ENCODE measurements at regions not wholly inside any gene's neighbourhood (a gene's known extent, or its start where the extent isn't known, plus 50 kb on each side); places are given as distances from the start of the nearest gene placed in this dataset.

DNA sequence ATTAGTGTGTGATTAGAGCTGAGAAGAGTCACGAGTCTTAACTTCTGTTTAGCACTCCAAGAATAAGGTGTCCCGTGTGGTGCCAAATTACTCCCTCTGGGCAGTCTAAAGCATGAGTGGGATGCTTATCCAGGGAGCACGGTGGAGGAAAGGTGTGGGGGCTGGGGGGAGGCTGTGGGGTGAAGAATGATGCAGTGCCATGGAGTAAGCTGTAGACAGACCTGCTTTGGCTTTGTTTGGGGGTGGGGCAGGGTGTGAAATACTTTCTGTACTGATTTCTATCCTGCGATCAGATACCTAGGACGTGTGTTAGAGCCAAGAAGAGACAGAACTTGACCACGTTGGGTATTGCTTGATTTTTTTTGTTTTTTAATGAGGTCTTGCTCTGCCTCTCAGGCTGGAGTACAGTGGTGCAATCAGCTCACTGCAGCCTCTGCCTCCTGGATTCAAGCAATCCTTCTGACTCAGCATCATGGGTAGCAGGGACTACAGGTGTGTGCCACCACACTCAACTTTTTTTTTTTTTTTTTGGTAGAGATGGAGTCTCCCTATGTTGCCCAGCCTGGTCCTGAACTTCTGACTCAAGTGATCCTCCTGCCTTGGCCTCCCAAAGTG, 232.8 kb downstream of the MAN2A1 start:
- Histone ChIP-seq H3K4me1 (peaks cover 0 to 10% (median 9%) of the 10 kb centered on the region in 4 donors), H3K9me3 (no peaks in the 10 kb centered on the region), H3K27me3 (no peaks in the 10 kb centered on the region), H3K36me3 (no peaks in the 10 kb centered on the region), H3K27ac (no peak overlapping the region), H3K4me3 (no peak overlapping the region)
- DNase-seq, result no peak
- 56 to 61% methylated on average over 6 of the region's 6 CpGs for WGBS, 2 donors
- intact Hi-C loops (cut with DNase I), result no loop called here
- TF ChIP-seq EP300 (IDR thresholded peaks at IDR 0.05), result no peak
- TF ChIP-seq, protein P1, sequence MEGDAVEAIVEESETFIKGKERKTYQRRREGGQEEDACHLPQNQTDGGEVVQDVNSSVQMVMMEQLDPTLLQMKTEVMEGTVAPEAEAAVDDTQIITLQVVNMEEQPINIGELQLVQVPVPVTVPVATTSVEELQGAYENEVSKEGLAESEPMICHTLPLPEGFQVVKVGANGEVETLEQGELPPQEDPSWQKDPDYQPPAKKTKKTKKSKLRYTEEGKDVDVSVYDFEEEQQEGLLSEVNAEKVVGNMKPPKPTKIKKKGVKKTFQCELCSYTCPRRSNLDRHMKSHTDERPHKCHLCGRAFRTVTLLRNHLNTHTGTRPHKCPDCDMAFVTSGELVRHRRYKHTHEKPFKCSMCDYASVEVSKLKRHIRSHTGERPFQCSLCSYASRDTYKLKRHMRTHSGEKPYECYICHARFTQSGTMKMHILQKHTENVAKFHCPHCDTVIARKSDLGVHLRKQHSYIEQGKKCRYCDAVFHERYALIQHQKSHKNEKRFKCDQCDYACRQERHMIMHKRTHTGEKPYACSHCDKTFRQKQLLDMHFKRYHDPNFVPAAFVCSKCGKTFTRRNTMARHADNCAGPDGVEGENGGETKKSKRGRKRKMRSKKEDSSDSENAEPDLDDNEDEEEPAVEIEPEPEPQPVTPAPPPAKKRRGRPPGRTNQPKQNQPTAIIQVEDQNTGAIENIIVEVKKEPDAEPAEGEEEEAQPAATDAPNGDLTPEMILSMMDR (IDR thresholded peaks at IDR 0.05), result no peak
- TF ChIP-seq POLR2AphosphoS5 (IDR thresholded peaks at IDR 0.05), result no peak
- TF ChIP-seq POLR2A (IDR thresholded peaks at IDR 0.05), result no peak

DNA sequence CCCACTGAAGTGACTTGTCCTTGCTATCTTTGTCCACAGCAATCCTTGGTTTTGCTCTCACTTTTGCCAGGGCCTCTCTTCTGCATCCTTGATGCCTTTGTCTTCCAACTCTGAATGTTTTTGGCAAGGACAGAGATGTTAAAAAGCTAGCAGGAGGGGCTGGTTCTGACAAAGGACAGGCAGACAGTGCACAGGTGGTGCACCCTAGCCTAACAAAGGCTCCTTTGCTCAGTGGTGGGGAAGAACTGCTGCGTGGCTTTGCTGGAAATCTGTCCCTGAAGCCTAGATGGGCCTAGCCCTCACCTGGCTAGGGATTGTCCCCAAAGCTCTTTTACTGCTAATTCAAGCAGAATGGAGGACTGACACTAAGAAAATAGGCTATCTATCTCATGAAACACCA, 233.5 kb downstream of the MAN2A1 start:
- Histone ChIP-seq H3K9me3 (no peaks in the 10 kb centered on the region), H3K27me3 (no peaks in the 10 kb centered on the region), H3K27ac (no peak overlapping the region), H3K4me1 (peaks cover 0 to 10% (median 9%) of the 10 kb centered on the region in 4 donors), H3K4me3 (no peak overlapping the region), H3K36me3 (no peaks in the 10 kb centered on the region)
- WGBS, 2 donors, result 77 to 84% methylated on average over 1 of the region's 1 CpG
- no peak for DNase-seq
- intact Hi-C loops (cut with DNase I), result no loop called here
- TF ChIP-seq POLR2AphosphoS5 (IDR thresholded peaks at IDR 0.05) (no peak), POLR2A (IDR thresholded peaks at IDR 0.05) (no peak), EP300 (IDR thresholded peaks at IDR 0.05) (no peak)
- TF ChIP-seq, protein P1 (IDR thresholded peaks at IDR 0.05), result no peak

DNA sequence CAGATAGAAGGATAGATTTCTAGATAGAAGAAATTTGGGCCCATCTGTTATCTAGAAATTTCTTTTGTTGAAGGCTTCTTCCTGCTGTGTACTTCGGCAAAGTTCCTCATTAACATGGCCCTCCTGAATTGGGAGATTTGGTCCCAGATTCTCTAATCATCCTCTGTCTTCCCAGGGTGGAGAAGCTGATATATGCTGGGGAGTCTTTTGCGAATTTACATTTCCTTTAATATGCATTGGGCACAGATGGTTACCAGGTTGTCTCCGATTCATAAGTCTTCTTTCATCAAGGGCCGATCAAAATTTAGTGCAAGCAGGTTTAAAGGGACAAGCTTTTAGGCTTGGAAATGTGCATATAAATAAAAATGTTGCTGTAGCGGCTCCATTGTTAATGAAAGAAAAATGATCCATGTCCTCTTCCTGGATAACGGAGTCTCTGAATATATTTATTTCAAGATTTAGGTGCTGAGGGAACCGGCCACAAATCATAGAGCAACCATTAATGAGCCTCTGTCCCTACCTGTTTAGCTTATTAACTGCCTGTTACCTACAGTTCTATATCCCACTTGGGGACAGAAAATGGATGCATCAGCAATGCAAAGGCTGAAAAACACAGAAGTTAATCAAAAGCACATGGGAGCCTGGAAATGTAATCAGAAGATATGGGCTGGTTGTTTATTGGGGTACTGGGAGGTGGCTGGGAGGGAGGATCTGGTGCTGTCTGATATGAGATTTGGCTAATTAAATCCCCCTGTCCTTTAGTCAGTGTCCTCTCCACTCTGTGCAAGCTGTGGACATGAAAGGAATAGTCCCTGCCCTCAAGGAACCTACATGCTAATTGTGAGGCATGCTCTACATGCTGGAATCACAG, 234.7 kb downstream of the MAN2A1 start:
- H3K36me3 ChIP-seq, result no peaks in the 10 kb centered on the region
- TF ChIP-seq, protein P1 (IDR thresholded peaks at IDR 0.05), result no peak
- TF ChIP-seq POLR2A (IDR thresholded peaks at IDR 0.05), result no peak
- TF ChIP-seq EP300 (IDR thresholded peaks at IDR 0.05), result no peak
- TF ChIP-seq POLR2AphosphoS5 (IDR thresholded peaks at IDR 0.05), result no peak
- no peak overlapping the region for H3K27ac ChIP-seq
- intact Hi-C loops (cut with DNase I), result no loop called here
- no peaks in the 10 kb centered on the region for H3K27me3 ChIP-seq
- H3K9me3 ChIP-seq, result no peaks in the 10 kb centered on the region
- whole genome bisulfite sequencing, 2 donors, result 95% methylated on average over 7 of the region's 7 CpGs
- no peak for DNase-seq
- H3K4me1 ChIP-seq, result peaks cover 0 to 10% (median 9%) of the 10 kb centered on the region in 4 donors
- no peak overlapping the region for H3K4me3 ChIP-seq

DNA sequence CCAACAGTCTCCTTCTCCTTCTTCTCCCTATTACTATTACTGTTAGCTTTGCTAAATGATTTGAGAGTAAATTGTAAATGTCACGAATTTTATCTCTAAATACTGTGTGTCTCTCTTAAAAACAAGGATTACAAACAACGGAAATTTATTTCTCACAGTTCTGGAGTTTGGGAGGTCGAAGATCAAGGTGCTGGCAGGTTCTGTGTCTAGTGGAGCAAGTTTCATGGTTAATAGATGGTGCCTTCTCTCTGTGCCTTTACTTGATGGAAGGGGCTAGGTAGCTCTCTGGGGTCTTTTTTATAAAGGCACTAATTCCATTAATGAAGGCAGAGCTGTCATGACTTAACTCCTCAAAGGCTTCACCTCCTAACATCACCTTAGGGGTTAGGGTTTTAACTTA, 237.9 kb downstream of the MAN2A1 start:
- no peak overlapping the region for H3K4me3 ChIP-seq
- no peak for DNase-seq
- no peaks in the 10 kb centered on the region for H3K9me3 ChIP-seq
- H3K27ac ChIP-seq, result no peak overlapping the region
- TF ChIP-seq POLR2AphosphoS5 (IDR thresholded peaks at IDR 0.05), result no peak
- no peak for TF ChIP-seq POLR2A (IDR thresholded peaks at IDR 0.05)
- TF ChIP-seq EP300 (IDR thresholded peaks at IDR 0.05), result no peak
- TF ChIP-seq, protein P1 (IDR thresholded peaks at IDR 0.05), result no peak
- no peaks in the 10 kb centered on the region for H3K36me3 ChIP-seq
- WGBS, 2 donors, result 62 to 75% methylated on average over 3 of the region's 3 CpGs
- H3K4me1 ChIP-seq, result peaks cover 0 to under 1% (median 0%) of the 10 kb centered on the region in 4 donors
- H3K27me3 ChIP-seq, result no peaks in the 10 kb centered on the region
- intact Hi-C loops (cut with DNase I), result no loop called here
